HTR-8/SVneo (cell line): ENCODE measurements at regions not wholly inside any gene's neighbourhood (a gene's known extent, or its start where the extent isn't known, plus 50 kb on each side); places are given as distances from the start of the nearest gene placed in this dataset.
"Not testable (repeated sequence)": the region's sequence is repeated elsewhere in the genome, so short reads cannot be mapped to it uniquely, and the experiment has no call there.

ENCODE experiments used
- DNase-seq: peaks from one replicate; pipeline ENCODE4 v3.0.0; 2011; ENCODE audit warnings: low spot score, mixed read lengths; ENCODE audit not compliant: insufficient read length
- FAIRE-seq: peaks from 2 replicates; lab custom pipeline; 2011; peaks lifted over from hg19 to GRCh38; lab: Jason Lieb, UNC

DNA sequence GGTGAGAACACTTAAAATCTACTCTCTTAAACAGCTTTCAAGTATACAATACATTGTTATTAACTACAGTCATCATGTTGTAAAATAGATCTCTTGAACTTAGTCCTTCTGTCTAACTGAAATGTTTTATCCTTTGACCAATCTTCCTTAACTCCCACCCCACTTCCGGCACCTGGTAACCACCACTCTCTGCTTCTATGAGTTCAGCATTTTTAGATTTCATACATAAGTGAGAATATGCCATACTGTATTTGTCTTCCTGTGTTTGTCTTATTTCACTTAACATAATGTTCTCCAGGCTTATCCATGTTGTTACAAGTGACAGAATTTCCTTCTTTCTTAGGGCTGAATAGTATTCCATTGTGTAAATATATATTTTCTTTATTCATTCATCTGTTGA is 144.1 kb upstream of the TRPC4 start:
- FAIRE-seq: no peak
- DNase-seq: no peak

DNA sequence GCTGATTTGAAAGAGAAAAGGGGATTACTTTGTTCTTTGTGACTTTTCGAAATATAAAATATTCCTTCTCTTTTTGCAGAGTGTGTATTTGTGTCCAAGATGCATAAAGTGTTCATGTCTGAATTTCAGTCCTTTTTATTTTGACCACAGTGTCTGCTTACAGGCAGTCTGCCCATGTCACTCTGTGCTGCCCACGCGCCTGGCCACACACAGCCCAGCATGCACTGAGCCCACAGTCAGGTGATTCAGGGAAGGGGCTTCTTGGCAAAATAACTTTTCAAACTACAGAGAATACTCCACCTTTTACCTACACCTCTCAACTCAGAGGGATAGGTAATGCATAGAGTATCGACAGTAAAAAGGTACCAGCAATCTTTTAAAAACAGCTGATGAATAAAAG is 142.5 kb upstream of the TRPC4 start:
- FAIRE-seq (no peak), DNase-seq (no peak)

DNA sequence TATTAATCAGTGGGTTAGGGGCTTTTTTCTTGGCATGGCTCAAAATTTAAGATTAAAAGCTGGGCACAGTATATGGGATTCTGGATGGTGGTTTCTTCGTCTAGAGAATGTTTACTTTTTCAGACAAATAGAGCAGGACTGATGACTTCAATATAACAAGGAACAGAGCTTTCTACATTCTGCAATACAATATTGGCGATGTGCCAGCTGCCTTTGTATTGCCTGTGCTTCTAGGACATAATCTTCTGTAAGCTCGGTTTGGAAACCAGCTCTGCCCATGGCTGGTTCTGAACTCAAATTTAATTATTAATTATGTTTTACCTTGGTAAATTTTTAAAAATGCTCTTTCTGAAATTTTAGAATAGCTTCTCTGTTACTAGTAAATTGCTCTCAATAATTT is 139.1 kb upstream of the TRPC4 start:
- no peak for DNase-seq
- no peak for FAIRE-seq

DNA sequence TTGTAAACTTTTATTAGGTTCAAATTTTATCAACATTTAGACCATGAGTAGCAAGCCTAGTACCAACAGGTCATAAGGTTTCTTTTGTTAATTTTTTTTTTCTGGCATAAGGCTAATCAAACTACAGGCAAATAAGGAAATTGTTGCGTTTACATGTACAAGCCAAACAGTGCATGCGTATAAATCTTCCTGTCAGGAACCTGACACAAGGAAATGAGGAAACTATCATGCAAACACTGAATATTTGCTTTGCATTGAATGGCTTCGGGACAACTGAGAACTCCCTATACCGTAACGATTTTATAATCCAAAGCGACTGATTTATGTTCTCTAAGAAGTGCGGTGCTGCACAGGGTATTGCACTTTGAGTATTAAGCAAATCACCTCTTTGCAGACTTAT is 133.0 kb upstream of the TRPC4 start:
- DNase-seq: no peak
- FAIRE-seq: no peak

DNA sequence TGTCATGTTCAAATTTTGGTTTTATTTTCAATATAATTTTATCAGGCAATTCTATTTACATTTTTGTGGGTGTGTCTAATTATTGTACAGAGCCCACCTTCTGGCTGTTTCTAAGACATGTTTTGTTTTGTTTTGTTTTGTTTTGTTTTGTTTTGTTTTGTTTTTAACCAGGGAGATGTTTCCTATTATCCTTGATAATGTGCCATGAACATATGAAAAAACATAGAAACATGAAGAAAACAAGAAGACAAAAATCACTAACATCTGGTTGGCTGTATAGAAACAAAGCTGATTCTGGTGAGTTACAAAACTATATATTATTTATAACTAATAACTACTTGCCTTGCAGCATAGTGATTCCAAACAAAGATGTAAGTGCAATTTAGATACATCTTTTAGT is 128.1 kb upstream of the TRPC4 start:
- FAIRE-seq (no peak), DNase-seq (no peak)

DNA sequence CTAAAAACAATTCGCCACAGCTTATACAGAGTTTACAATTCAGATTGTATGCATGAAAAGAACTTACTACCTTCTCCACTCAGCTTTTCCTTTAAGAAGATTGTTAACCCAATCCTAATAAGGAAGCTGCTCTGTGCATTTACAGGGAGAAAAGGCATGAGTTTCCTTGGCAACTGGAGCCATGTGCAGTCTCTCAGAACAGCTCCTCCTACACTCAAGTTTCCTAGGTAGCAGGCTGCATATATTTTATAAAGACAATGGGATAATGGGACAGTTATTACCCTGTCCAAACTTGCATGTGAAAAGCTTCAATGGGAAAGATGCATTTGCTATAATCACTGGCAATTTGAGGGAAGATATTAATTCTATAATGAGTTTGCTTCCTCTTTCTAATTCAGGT is 125.5 kb upstream of the TRPC4 start:
- DNase-seq (no peak), FAIRE-seq (no peak)

DNA sequence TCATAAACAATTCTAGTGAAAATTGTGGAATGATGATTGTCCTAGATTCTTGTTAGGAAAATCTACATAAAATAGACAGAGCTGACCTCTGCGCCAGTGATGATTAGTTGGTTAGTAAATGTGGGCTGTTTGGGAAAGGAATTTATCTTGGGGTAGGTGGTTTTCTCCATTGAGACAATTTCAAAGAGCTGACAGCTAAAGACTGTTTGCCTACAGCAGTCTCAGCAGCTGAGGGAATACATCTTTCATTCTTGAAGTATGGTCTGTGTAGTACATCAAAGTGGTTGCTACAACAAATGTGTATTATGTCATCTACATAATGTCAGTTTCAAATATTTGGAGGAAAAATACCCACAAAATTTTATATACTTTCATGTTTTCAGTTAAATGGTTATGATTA is 117.2 kb upstream of the TRPC4 start:
- no peak for FAIRE-seq
- no peak for DNase-seq

DNA sequence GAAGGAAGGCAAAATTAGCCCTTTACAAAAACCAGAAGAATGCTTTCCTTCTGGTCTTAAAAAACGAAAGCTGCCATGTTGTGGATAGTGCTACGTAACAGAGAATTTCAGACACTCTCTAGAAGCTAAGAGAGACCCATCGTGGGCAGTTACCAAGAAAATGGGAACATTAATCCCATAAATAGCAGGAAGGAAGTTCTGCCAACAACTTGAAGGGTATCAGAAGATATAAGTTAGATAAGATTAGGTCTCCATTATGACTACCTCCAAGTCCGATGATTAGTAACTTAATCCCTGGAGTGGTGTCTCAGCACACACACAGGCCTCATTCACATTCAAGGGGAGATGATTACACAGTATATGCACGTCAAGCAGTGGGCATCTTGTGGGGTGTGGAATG is 115.7 kb upstream of the TRPC4 start:
- DNase-seq (no peak), FAIRE-seq (no peak)

DNA sequence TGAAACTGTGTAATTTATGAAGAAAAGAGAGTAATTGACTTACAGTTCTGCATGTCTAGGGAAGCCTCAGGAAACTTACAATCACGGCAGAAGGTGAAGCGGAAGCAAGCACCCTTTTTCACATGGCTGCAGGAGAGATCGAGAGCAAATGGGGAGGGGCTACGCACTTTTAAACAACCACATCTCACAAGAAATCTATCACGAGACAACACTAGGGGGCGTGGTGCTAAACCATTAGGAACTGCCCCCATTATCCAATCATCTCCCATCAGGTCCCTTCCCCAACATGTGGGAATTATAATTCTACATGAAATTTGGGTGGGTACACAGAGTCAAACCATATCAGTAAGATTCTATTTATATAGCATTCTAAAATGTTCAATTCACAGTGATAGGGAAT is 114.8 kb upstream of the TRPC4 start:
- FAIRE-seq (no peak), DNase-seq (no peak)

DNA sequence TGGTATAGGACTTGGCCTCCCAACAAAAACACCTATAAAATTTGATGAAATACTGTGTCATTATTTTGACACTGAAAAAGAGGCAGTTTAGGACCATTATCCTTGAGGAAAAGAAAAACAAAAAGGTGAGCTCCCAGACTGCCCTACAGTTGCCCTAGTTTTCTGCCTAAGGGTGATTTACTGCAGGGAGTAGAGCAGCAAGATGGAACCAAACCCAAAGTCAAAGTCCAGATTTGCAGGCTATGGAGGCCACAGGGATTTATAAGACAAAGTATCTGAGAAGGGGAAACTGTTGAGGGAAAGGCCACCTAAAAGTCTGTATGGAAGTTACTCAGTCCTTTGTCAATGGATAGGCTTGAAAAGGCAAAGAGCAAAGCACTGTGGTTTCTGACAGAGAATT is 112.4 kb upstream of the TRPC4 start:
- no peak for FAIRE-seq
- DNase-seq: no peak

DNA sequence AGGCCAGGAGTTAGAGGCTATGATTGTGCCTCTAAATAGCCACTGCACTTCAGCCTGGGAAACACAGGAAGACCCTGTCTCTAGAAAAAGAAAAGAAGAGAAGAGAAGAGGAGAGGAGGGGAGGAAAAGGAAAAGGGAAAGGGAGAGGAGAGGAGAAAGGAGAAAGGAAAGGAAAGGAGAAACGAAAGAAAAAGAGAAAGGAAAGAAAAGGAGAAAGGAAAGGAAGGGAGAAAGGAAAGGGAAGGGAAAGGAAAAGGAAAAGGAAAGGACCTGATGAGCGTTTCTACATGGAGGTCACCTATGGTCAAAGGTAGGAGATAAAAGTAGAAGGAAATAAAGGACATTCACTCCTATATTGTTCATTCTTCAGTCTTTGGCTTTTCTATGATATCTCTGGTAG is 109.1 kb upstream of the TRPC4 start:
- no peak for DNase-seq
- no peak for FAIRE-seq

DNA sequence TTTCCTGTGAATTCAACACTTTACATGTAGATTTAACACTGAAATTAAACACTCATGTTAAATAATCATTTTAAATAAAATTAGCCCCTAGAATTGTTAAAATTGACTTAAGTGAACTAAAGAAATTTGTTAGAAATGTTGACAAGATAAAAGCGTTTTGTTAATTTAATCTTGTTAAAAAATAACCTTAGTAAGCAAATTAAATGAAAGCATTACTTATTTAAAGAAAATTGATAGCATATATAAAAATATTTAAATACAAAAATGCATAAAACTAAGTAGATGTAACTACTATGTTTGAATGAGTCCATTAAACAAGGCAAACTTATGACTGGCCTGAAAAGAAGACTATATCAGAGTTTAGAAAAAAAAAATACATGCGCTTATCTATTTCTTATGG is 99.0 kb upstream of the TRPC4 start:
- no peak for DNase-seq
- FAIRE-seq: no peak

DNA sequence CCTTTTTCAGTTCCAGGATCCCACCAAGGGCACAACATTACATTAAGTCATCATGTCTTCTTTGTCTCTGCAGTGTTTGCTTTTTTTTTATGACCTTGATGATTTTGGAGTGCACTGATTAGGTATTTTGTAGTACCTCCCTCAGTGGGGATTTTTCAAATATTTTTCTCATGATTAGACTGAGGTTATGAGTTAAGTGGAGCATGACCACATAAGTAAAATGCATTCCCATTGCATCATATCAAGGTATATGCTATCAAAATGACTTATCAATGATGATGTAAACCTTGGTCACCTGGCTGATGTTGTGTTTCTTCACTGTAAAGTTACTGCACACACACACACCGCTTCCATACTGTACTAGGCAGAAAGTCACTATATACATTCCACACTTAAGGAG is 96.7 kb upstream of the TRPC4 start:
- FAIRE-seq (no peak), DNase-seq (no peak)

DNA sequence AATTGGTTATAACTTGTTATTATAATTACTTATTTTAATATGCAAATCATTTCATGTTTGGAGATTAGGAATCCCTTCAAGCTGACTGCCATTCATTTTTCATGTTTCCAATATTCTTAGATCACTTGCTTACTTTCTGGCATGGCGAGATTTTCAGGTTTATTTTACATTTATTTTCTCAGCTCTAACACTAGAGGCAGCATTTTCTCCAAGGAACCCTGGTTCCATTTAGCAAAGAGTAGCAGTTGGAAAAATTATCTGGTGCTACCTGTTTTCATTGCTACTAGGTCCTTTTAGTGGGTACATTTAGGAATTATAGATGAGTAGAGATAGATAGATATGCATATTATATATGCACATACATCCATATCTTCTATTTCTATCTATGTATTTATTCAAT is 90.9 kb upstream of the TRPC4 start:
- FAIRE-seq: no peak
- DNase-seq: no peak

DNA sequence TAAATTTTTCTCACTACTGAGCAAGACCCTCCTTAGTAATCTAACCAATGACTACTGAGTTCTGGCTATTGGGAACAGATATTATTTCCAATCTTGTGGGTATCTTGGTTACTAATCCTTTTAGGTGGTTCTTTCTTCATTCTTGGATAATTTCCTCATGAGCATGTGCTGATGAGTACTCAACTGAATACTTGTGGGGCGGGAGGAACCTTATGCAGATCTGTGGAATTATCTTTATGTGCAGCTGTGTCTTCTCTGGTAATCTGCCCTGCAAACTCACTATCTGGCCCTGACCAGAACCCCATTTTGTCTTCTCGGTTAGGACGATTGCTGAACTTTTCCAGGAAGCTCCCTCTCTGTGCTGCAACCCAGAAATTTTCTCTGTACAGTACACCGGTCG is 89.7 kb upstream of the TRPC4 start:
- FAIRE-seq: no peak
- DNase-seq: no peak

DNA sequence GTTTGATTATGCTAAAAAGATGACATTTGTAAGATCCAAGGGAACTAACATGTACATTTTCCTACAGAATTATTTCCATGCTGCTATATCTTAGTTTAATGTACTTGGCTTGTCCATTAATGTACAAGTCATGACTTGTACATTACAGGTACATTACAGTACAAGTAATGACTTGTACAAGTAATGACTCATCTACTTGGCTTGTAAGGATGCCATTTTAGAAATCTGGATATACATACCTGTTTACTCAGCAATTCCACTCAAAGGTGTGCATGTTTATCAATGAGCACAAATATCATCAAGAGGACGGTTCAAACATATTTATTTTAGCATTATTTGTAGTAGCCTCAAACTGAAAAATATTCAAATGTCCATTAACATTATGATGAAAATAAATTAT is 87.0 kb upstream of the TRPC4 start:
- FAIRE-seq: no peak
- DNase-seq: no peak

DNA sequence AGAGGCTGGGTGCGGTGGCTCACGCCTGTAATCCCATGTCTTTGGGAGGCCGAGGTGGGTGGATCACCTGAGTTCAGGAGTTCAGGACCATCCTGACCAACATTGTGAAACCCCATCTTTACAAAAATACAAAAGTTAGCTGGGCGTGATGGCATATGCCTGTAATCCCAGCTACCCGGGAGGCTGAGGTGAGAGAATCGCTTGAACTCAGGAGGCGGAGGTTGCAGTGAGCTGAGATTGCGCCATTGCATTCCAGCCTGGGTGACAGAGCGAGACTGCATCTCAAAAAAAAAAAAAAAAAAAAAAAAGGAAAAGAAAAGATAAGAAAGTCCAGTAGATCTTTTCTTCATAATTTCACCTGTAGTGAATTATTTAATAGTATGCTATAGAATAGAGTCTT is 85.0 kb upstream of the TRPC4 start:
- DNase-seq, FAIRE-seq: not testable (repeated sequence)

DNA sequence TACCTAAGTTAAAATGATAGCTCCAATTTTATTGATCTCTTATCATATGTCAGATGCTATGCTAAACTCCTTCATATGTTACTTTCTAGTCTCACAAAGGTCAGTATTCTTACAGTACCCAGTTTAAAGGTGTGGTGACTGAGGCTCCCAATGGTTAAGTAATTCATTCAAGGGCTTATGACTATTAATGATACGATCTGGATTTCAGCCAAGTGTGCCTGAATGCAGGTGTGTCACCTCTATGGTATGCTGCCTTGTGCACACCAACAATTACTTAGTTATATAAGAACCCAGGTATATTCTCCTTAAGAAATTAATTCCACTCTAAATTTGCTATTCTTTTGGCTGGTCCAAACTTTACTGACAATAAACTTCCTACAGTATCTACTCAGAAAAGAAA is 84.6 kb upstream of the TRPC4 start:
- no peak for DNase-seq
- FAIRE-seq: no peak

DNA sequence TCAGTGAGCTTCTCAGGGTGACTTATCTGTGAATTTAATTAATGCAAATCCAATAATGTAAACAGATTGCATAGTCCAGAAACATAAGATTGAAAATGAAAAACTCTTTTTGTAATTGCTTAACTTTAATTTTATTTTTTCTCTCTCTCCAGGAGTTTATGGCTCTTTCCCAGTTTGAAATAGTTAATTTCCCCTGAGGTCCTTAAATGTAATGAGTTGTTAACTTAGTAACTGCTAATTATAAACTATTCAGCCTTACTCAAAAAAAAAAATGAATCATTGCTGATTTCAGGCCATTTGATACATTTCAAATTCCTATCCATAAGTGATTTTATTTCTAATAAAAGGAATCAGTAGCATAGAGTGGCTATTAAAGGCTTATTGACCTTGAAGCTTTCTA is 84.1 kb upstream of the TRPC4 start:
- no peak for FAIRE-seq

DNA sequence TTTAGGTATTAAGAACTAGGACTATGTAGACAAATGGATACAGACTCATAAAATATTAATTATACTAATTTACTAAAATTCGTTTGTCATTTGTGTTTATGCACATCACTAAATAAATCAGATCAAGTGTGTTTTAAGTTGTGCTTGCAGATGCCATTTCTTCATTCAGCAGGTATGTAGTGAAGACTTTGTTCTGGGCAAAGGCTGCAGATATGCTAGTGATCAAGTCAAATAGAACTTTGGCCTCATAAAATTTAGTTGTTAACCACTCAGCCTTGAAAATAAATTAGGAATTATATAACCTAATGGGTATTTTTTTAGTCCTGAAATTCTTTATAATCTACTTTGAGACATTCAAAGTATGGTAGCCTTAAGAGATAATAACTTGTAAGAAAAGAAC is 80.4 kb upstream of the TRPC4 start:
- no peak for DNase-seq
- no peak for FAIRE-seq

More for the DNA sequence above, 84.1 kb upstream of the TRPC4 start:
- DNase-seq: no peak

DNA sequence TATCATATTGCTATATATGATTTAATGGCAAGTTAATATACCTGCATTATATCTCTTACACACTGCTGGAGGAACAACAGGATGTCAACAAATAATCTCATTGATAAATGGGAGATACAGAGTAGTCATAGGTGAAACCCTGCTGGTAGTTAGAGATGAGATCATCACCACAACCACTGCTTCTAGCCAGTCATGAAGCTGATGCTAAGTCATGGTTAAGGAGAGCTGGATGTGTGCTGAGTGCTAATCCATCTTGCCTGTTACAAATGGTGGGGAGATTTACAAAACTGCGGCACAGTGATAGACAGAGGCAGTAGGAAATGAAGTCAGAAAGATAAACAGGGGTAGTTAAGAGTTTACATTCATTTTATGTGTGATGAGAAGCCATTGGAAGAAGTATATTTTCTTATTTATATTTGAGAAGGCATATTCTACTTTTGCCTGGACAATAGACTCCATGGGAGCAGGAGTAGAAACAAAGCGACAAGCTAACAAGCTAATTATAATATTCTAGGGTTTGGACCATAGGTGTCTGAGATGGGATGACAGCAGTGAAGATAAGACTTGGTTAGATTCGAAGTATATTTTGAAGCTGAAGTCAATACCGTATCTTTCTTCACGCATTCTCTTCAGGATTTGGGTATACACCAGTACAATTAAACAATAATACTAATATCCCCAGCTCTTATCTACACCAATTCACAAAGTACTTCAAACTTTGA is 78.0 kb upstream of the TRPC4 start:
- no peak for DNase-seq

DNA sequence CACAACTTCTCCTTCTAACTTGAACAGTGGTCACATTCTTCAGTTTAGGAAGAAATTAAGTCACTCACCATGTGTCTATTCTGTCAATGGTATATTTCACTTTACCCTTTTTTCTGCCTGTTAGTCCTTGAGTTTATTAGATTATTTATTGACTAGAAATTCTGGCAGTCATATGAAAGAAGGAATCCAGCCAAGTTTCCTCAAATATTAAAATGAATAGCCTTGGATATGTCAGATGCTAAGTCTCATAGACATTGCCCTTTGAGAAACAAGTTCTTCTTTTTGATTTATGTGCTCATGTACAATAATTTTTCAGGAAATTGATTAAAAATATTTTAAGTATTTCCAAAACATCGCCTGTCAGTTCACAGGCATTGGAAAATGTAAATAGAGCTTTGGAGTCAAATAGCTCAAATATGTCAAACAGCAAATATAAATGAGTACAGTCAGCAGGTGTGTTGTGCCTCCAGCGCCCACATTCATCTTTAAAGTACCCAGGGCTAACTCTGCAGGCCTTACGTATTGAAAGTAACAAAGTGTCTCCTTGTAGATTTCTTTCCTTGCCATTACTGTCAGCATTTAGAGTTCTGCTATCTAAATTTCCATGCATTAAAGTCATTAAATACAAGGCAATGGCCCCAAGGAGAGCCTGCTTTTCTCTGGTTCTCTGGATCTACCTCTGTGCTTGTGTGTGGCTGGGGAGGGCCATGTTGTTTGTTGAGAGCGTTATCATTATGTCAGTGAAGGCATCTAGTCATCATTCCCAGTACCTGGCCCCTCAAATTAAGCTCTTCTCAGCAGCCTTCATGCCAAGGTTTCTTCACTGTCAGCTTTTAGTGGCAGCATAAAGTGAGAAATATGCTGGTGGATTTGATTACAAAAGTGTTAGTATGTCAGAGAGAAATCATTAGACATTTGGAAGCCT is 76.3 kb upstream of the TRPC4 start:
- DNase-seq: no peak
- FAIRE-seq: no peak

More for the DNA sequence above, 78.0 kb upstream of the TRPC4 start:
- FAIRE-seq: no peak
